ENCODE measurements at regions not wholly inside any gene's neighbourhood (a gene's known extent, or its start where the extent isn't known, plus 50 kb on each side); places are given as distances from the start of the nearest gene placed in this dataset.
A peak's percentile ranks its signal among the peaks of the same experiment; 100 is the strongest.

GRCh38 chr6:15014958-15015357, 230.9 kb upstream of the JARID2 start:
- no peak for DNase-seq

DNA sequence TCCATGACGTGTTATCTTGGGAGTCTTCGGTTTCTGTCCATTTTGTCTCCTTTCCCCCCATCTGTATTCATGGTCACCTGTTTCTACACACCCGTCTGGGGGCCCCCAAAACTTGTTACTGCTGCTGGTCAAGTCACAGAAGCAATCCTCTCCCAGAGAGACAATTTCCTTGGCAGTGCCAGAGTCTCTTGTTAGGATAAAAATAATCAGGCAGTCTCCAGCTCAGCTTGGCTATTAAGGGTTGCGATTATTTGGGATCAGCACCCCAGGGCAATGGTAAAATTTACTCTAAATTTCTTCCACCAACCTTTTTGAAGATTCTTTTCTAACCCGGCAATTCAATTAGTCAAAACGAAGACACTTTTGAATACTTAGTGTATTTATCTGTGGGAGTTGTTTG, 229.1 kb upstream of the JARID2 start:
- no peak for DNase-seq

- no peak for DNase-seq
Observed at GRCh38 chr6:15017261-15017660, 228.6 kb upstream of the JARID2 start.

- DNase-seq, result no peak
Observed at GRCh38 chr6:15017803-15018202, 228.1 kb upstream of the JARID2 start.

GRCh38 chr6:15020119-15020770, 225.6 kb upstream of the JARID2 start:
- no peak for DNase-seq

GRCh38 chr6:15021074-15021473, 224.8 kb upstream of the JARID2 start:
- DNase-seq, result no peak

- DNase-seq, result peak; percentile 49 to 54
Observed at GRCh38 chr6:15023018-15023417, 222.9 kb upstream of the JARID2 start.

- peak; percentile 82 to 83 for DNase-seq
Observed at GRCh38 chr6:15023448-15023847, 222.4 kb upstream of the JARID2 start.

- DNase-seq, result no peak
Observed at GRCh38 chr6:15025446-15025845, 220.4 kb upstream of the JARID2 start.

DNA sequence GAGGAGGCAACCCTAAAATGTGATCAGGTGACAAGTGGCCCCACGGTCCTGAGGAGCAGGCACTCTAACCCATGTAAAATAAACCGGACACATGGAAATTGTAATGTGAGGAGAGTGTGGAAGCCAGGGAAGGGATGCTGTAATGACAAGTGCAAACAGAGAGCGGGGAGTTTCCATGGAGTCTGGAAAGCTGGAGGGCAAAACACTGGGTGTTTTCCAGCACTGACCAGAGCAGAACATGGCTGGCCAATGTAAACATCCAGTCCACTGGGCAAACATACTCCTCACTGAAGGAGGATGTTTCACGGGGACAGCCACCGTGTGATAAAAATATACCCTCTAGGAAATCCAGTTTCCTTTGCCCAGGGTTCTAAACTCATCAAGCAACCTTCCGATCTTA, 219.0 kb upstream of the JARID2 start:
- DNase-seq, result no peak

DNA sequence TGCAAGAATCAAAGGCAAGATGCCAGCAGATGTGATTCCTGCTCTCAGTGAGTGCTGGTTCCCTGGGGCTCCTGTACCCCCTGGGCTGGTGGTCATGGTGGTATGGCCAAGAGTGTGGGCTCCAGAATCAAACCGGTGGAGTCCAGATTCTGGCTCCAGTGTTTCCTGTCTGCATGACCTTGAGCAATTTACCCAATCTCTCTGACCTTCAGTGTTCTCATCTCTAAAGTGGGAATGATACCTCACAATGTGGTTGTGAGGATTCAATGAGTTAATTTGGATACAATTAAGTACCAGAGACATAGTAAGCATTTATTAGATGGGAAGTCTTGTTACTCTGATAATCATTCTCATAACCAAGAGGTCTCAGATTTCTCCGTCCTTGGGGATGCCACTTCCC, 218.4 kb upstream of the JARID2 start:
- DNase-seq, result no peak

DNA sequence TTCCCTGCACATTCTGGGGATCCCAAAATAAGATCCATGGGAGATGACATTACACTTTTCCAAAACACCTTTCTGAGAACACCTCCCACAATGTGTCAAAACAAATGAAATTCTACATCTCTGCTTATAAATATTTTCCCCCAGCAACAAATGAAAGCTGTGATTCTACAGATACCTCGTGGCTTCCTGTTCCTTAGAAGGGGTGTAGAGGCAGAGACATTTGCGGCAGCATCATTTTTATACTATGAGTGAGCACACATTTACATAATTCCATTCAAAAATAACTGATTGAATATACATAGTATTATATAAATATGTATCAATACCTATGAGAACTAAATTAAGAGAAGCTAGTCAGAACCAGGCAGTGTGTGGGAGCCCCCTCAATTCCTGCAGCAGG, 213.9 kb upstream of the JARID2 start:
- no peak for DNase-seq

DNA sequence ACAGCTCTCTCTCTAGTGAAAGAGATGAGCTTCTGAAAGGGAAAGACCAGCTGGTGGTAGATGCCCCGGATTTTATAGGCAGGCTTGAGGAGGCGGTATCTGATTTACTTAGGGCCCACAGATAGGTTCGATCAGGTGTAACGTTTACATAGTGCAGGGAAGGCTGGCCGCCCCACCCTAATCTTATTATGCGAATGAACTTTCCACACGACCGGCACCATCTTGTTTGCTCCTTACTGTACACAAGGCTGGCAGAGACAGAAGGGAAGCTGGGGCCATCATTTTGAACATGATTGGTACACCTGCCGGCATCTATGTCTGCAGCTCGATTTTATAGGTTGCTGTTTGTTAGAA, 212.0 kb upstream of the JARID2 start:
- no peak for DNase-seq

- DNase-seq, result no peak
Observed at GRCh38 chr6:15036690-15037245, 209.1 kb upstream of the JARID2 start.

GRCh38 chr6:15037253-15037652, 208.6 kb upstream of the JARID2 start:
- DNase-seq, result no peak

DNA sequence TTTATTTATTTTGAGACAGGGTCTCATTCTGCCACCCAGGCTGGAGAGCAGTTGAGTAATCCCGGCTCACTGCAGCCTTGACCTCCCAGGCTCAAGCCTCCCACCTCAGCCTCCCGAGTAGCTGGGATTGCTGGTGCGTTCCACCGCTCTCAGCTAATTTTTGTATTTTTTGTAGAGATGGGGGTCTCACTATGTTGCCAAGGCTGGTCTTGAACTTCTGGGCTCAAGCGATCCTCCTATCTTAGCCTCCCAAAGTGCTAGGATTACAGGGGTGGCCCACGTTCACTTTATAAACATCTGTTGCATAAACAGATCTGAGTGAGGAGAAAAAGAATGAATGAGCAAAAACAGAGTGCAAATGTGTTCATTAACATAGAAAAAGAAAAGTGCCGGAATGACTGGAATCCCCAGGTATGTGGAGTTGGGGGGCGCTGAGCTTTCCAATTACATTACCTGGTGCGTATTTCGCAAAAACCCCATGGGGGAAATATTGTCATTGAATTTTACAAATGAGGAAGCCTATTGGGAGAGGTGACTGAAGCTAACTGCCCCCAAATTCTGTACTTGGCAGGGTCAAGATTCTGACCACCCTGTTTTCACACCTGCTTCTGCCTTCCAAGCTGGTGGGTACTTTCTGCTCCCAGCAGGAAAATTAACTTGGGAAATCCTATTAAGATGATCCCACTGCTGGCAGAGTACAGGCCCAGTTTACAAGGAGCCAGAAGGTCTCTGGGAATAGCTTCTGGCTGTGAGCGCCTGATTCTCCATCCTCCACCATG, 207.7 kb upstream of the JARID2 start:
- DNase-seq, result no peak

DNA sequence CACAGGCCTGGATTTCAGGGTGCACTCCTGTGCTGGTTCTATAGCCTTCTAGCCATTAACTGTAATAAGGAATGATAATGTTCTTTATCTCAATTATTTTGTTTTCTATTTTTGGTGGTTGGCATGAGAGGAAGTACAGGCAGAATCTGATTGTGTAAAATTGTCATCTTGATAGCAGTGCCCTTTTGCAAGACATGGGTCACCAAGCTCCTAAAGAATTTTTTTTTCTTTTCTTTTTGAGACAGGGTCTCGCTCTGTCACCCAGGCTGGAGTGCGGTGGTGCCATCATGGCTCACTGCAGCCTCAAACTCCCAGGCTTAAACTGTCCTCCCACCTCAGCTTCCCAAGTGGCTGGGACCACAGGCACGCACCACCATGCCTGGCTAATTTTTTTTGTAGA, 206.7 kb upstream of the JARID2 start:
- no peak for DNase-seq

- DNase-seq, result no peak
Observed at GRCh38 chr6:15042938-15043337, 202.9 kb upstream of the JARID2 start.

DNA sequence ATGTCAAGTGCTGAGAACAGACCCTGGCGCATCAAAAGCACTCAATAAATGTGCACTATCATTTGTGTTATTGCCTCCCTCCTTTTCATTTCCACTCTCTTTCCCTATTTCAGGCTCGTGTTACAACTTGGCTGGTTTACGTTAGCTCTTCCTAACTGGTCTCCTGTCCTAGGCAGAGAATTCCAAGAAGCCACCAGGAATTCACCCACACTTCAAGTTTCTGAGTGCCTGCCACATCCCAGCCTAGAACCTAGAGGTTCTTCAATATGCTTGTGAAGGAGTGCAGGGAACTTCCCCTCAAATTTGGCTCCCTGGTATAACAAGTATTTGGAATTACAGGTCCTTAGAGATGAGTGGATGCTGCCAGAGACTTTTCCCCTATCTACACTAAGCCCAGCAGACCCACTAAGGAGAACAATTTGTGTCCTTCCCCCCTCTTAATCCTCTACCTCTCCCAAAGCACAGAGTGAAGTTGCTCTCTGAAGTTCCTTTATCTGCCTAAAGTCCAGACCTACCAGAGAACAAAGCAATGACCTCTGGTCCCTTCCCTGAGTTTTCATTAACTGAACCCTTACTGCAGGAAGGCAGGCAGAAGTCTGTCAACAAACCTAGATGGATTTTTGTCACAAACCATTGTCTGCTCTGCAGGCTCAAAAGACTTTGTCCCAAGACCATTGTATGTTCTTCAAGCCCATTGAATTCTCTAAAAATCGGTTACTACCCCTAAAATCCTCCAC, 201.6 kb upstream of the JARID2 start:
- DNase-seq, result no peak

DNA sequence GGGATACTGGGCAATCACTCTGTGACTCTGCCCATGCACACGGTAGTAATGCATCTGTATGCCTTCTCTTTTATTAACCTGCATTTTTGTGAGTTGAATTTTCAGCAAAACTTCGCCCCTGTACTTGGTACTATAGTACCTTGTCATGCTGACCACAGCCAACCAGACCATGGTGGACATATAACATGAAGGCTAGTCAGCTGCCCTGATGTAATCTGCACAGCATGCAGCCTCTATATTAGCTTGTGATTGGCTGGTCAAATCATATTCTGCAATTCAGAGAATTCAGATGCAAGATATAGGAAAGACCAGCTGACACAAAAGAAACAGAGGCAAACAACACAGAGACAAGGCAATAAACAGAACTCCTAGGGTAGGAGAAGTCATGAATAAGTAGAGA, 200.9 kb upstream of the JARID2 start:
- no peak for DNase-seq

DNA sequence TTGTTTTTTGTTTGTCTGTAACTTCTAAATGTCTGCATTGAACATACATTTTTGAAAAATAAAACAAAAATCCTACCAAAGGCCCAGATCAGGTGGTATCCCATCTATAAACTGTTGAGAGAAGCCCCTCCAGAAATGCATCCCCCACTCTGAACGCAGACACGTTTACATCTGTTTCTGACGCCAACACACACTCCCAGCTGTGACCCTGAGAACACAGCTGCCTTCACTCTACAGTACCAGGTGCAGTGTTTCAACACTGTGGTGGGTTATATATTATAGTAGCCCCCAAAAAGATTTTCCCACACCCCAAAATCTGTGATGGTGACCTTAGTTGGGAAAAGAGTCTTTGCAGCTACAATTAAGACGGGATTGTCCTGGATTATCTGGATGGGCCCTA, 199.1 kb upstream of the JARID2 start:
- DNase-seq, result no peak

DNA sequence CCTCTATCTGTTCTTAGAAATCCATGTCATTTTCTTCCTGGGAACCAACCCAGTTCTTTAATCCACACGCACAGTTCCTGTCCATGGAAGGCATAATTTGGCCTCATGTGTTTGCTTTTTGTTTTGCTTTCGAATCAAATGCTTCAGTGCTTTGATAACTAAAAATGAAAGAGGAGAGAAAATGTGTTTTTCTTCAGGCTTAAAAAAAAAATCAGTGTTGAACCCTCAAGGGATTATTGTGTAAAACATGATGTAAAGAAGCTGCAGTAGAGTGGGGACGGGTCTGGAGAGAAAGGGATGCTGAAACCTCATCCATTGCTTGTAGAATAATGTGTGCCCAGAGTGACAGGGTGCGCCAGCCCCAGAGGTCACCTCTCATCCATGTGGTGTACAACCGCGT, 197.5 kb upstream of the JARID2 start:
- no peak for DNase-seq

DNA sequence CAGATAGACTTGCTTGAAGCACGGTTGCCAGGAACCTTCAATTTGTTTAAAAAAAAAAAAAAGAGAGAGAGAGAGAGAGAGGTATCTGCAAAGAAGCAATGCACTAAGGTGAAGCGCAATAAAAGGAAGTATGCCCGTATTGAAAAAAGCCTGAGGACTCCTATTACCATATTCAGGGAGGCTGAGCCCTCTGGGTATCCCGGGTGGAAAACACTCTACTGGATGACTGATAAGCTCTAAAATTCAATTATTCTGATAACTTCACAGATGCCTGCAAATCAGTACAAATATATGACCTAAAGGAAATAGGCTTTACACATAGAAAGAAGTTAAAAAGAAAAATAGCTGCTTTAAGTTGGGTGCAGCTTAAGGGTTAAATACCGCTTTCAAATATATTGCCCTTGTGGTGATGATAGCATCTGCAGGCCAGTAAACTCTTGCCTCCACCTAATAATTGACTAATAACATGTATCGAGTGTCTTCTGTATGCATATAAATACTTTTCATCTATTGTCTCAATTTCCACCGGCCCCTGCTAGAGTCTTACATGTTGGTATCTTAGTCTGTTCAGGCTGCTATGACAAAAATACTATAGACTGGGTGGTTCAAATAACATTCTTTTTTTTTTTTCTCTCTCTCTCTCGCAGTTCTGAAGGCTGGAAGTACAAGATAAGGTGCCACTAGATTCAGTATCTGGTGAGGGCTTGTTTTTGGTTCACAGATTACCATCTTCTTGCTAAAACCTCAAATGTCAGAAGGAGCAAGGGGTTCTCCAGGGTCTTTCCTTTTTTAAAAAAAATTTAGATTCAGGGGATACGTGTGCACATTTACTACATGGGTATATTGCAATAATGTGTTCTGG, 187.4 kb upstream of the JARID2 start:
- no peak for DNase-seq

Measured in activated T-cell treated with anti-CD3 and anti-CD28 coated beads, Interleukin-2, amount 50 U/mL, for 48 hours (primary cell).